ENCODE measurements at regions not wholly inside any gene's neighbourhood (a gene's known extent, or its start where the extent isn't known, plus 50 kb on each side); places are given as distances from the start of the nearest gene placed in this dataset.
"Not testable (repeated sequence)": the region's sequence is repeated elsewhere in the genome, so short reads cannot be mapped to it uniquely, and the experiment has no call there.

GRCh38 chr6:78380541-78380940, 486.8 kb upstream of the IRAK1BP1 start:
- H3K4ac ChIP-seq (ENCODE audit: low read depth in 1 of 2, low read length in 2 of 2) = no peak overlapping the region
- no peak overlapping the region for H3K9ac ChIP-seq (ENCODE audit: low read length)
- WGBS = 92% methylated on average over 2 of the region's 2 CpGs
- no peak overlapping the region for H3K27ac ChIP-seq (ENCODE audit: low read length, poor library complexity, severe bottlenecking)
- H3K4me3 ChIP-seq (ENCODE audit: insufficient read depth in 1 of 2, low read depth in 1 of 2, low read length in 2 of 2) = no peak overlapping the region
- H2BK120ac ChIP-seq (ENCODE audit: low read depth, low read length) = no peak overlapping the region
- no peak overlapping the region for H3K23ac ChIP-seq (ENCODE audit: low read length in 2 of 2)
- H3K14ac ChIP-seq (ENCODE audit: low read length in 2 of 2) = no peak overlapping the region
- no peak overlapping the region for H2BK15ac ChIP-seq (ENCODE audit: low read depth, poor library complexity, severe bottlenecking)
- no peak for DNase-seq
- no peak overlapping the region for H2AK5ac ChIP-seq (ENCODE audit: low read length, severe bottlenecking)
- H3K18ac ChIP-seq (ENCODE audit: low read depth in 1 of 2, low read length in 2 of 2) = no peak overlapping the region
- no peaks in the 10 kb centered on the region for H3K36me3 ChIP-seq (ENCODE audit: control insufficient read depth in 1 of 2, insufficient read depth in 2 of 2, low read depth in 1 of 2, low read length in 2 of 2)
- H3K9me3 ChIP-seq (ENCODE audit: control insufficient read depth, low read length) = peaks cover 13% of the 10 kb centered on the region
- H4K91ac ChIP-seq (ENCODE audit: low read length) = no peak overlapping the region
- H3K4me2 ChIP-seq (ENCODE audit: low read length, poor library complexity, severe bottlenecking) = no peak overlapping the region
- H4K8ac ChIP-seq (ENCODE audit: low read length) = no peak overlapping the region
- H3K79me1 ChIP-seq (replicated peaks; ENCODE audit: low read length, poor library complexity, severe bottlenecking) = no peaks in the 10 kb centered on the region
- no peaks in the 10 kb centered on the region for H3K27me3 ChIP-seq (ENCODE audit: control insufficient read depth in 1 of 2, insufficient read depth in 1 of 2, low read length in 2 of 2)
- no peaks in the 10 kb centered on the region for H3K4me1 ChIP-seq (ENCODE audit: control insufficient read depth, insufficient read depth, low read depth, low read length)
- H2AFZ ChIP-seq (ENCODE audit: low read depth, low read length) = no peak overlapping the region
- no peak overlapping the region for H2BK5ac ChIP-seq (ENCODE audit: low read depth, low read length, poor library complexity, severe bottlenecking)
- H2BK12ac ChIP-seq (ENCODE audit: low read length in 2 of 2) = no peak overlapping the region

- Histone ChIP-seq H2AFZ (ENCODE audit: low read depth, low read length) (no peak overlapping the region), H3K9ac (ENCODE audit: low read length) (no peak overlapping the region), H3K4me3 (ENCODE audit: insufficient read depth in 1 of 2, low read depth in 1 of 2, low read length in 2 of 2) (no peak overlapping the region), H3K14ac (ENCODE audit: low read length in 2 of 2) (no peak overlapping the region), H3K4ac (ENCODE audit: low read depth in 1 of 2, low read length in 2 of 2) (no peak overlapping the region), H2BK12ac (ENCODE audit: low read length in 2 of 2) (no peak overlapping the region), H3K23ac (ENCODE audit: low read length in 2 of 2) (no peak overlapping the region), H3K9me3 (ENCODE audit: control insufficient read depth, low read length) (peaks cover 22% of the 10 kb centered on the region), H3K79me1 (replicated peaks; ENCODE audit: low read length, poor library complexity, severe bottlenecking) (no peaks in the 10 kb centered on the region), H4K91ac (ENCODE audit: low read length) (no peak overlapping the region), H3K36me3 (ENCODE audit: control insufficient read depth in 1 of 2, insufficient read depth in 2 of 2, low read depth in 1 of 2, low read length in 2 of 2) (no peaks in the 10 kb centered on the region), H2BK120ac (ENCODE audit: low read depth, low read length) (no peak overlapping the region), H3K18ac (ENCODE audit: low read depth in 1 of 2, low read length in 2 of 2) (no peak overlapping the region), H3K27me3 (ENCODE audit: control insufficient read depth in 1 of 2, insufficient read depth in 1 of 2, low read length in 2 of 2) (no peaks in the 10 kb centered on the region), H3K4me2 (ENCODE audit: low read length, poor library complexity, severe bottlenecking) (no peak overlapping the region), H2BK15ac (ENCODE audit: low read depth, poor library complexity, severe bottlenecking) (no peak overlapping the region), H2BK5ac (ENCODE audit: low read depth, low read length, poor library complexity, severe bottlenecking) (no peak overlapping the region), H4K8ac (ENCODE audit: low read length) (no peak overlapping the region), H3K27ac (ENCODE audit: low read length, poor library complexity, severe bottlenecking) (no peak overlapping the region), H3K4me1 (ENCODE audit: control insufficient read depth, insufficient read depth, low read depth, low read length) (no peaks in the 10 kb centered on the region), H2AK5ac (ENCODE audit: low read length, severe bottlenecking) (no peak overlapping the region)
- no peak for DNase-seq
- WGBS = no CpG with 5 or more reads among the region's 2 CpGs
Measured at GRCh38 chr6:78383968-78384367, 483.4 kb upstream of the IRAK1BP1 start.

- not testable (repeated sequence) for H3K4me1 ChIP-seq (ENCODE audit: control insufficient read depth, insufficient read depth, low read depth, low read length); H3K14ac ChIP-seq (ENCODE audit: low read length in 2 of 2); H3K27me3 ChIP-seq (ENCODE audit: control insufficient read depth in 1 of 2, insufficient read depth in 1 of 2, low read length in 2 of 2); H3K79me1 ChIP-seq (replicated peaks; ENCODE audit: low read length, poor library complexity, severe bottlenecking); H2AFZ ChIP-seq (ENCODE audit: low read depth, low read length); H3K18ac ChIP-seq (ENCODE audit: low read depth in 1 of 2, low read length in 2 of 2); H2AK5ac ChIP-seq (ENCODE audit: low read length, severe bottlenecking); DNase-seq; H4K8ac ChIP-seq (ENCODE audit: low read length); H2BK15ac ChIP-seq (ENCODE audit: low read depth, poor library complexity, severe bottlenecking); H3K4me2 ChIP-seq (ENCODE audit: low read length, poor library complexity, severe bottlenecking); H3K27ac ChIP-seq (ENCODE audit: low read length, poor library complexity, severe bottlenecking); H3K9ac ChIP-seq (ENCODE audit: low read length); H3K4me3 ChIP-seq (ENCODE audit: insufficient read depth in 1 of 2, low read depth in 1 of 2, low read length in 2 of 2); H3K4ac ChIP-seq (ENCODE audit: low read depth in 1 of 2, low read length in 2 of 2); H4K91ac ChIP-seq (ENCODE audit: low read length); H3K36me3 ChIP-seq (ENCODE audit: control insufficient read depth in 1 of 2, insufficient read depth in 2 of 2, low read depth in 1 of 2, low read length in 2 of 2); H3K23ac ChIP-seq (ENCODE audit: low read length in 2 of 2); H2BK12ac ChIP-seq (ENCODE audit: low read length in 2 of 2); H2BK5ac ChIP-seq (ENCODE audit: low read depth, low read length, poor library complexity, severe bottlenecking); H2BK120ac ChIP-seq (ENCODE audit: low read depth, low read length)
- 94% methylated on average over 2 of the region's 2 CpGs for WGBS
- peaks cover 22% of the 10 kb centered on the region for H3K9me3 ChIP-seq (ENCODE audit: control insufficient read depth, low read length)
Measured at GRCh38 chr6:78386854-78387253, 480.5 kb upstream of the IRAK1BP1 start.

- H3K9me3 ChIP-seq (ENCODE audit: control insufficient read depth, low read length) = peaks cover 17% of the 10 kb centered on the region
Measured at GRCh38 chr6:78390066-78390465, 477.3 kb upstream of the IRAK1BP1 start.

More at GRCh38 chr6:78390066-78390465, 477.3 kb upstream of the IRAK1BP1 start:
- Histone ChIP-seq H3K18ac (ENCODE audit: low read depth in 1 of 2, low read length in 2 of 2) (no peak overlapping the region), H3K4ac (ENCODE audit: low read depth in 1 of 2, low read length in 2 of 2) (no peak overlapping the region), H2AK5ac (ENCODE audit: low read length, severe bottlenecking) (no peak overlapping the region), H2BK15ac (ENCODE audit: low read depth, poor library complexity, severe bottlenecking) (no peak overlapping the region), H3K4me1 (ENCODE audit: control insufficient read depth, insufficient read depth, low read depth, low read length) (no peaks in the 10 kb centered on the region), H3K9ac (ENCODE audit: low read length) (no peak overlapping the region), H2BK120ac (ENCODE audit: low read depth, low read length) (no peak overlapping the region), H3K79me1 (replicated peaks; ENCODE audit: low read length, poor library complexity, severe bottlenecking) (no peaks in the 10 kb centered on the region), H4K8ac (ENCODE audit: low read length) (no peak overlapping the region), H3K36me3 (ENCODE audit: control insufficient read depth in 1 of 2, insufficient read depth in 2 of 2, low read depth in 1 of 2, low read length in 2 of 2) (no peaks in the 10 kb centered on the region), H2BK12ac (ENCODE audit: low read length in 2 of 2) (no peak overlapping the region), H3K14ac (ENCODE audit: low read length in 2 of 2) (no peak overlapping the region), H3K23ac (ENCODE audit: low read length in 2 of 2) (no peak overlapping the region), H2BK5ac (ENCODE audit: low read depth, low read length, poor library complexity, severe bottlenecking) (no peak overlapping the region), H3K27ac (ENCODE audit: low read length, poor library complexity, severe bottlenecking) (no peak overlapping the region), H3K27me3 (ENCODE audit: control insufficient read depth in 1 of 2, insufficient read depth in 1 of 2, low read length in 2 of 2) (no peaks in the 10 kb centered on the region), H2AFZ (ENCODE audit: low read depth, low read length) (no peak overlapping the region), H3K4me3 (ENCODE audit: insufficient read depth in 1 of 2, low read depth in 1 of 2, low read length in 2 of 2) (no peak overlapping the region), H4K91ac (ENCODE audit: low read length) (no peak overlapping the region), H3K4me2 (ENCODE audit: low read length, poor library complexity, severe bottlenecking) (no peak overlapping the region)
- DNase-seq = no peak
- 90% methylated on average over 1 of the region's 1 CpG for WGBS

Data from mesenchymal stem cell (in vitro differentiated cells and primary cell).